Astrocyte (in vitro differentiated cells and primary cell): ENCODE measurements at regions not wholly inside any gene's neighbourhood (a gene's known extent, or its start where the extent isn't known, plus 50 kb on each side); places are given as distances from the start of the nearest gene placed in this dataset.

Experiments used
- DNase-seq: peaks from one replicate; pipeline ENCODE4 v3.0.0-alpha.2; 2010; ENCODE audit warnings: low read depth
- FAIRE-seq: peaks from 2 replicates; lab custom pipeline; 2011; peaks lifted over from hg19 to GRCh38; lab: Jason Lieb, UNC
- H2AFZ ChIP-seq: 2 replicates; pipeline ENCODE4 v1.6.0; 2012; ENCODE audit warnings: low read depth, low read length, inconsistent platforms
- H3K27ac ChIP-seq: 2 replicates; pipeline ENCODE4 v1.5.1; 2011; ENCODE audit warnings: low read depth, low read length, inconsistent platforms
- H3K27me3 ChIP-seq: 2 replicates; pipeline ENCODE4 v1.6.0; 2011; ENCODE audit warnings: low read length, inconsistent platforms; ENCODE audit not compliant: insufficient read depth
- H3K36me3 ChIP-seq: 2 replicates; pipeline ENCODE4 v1.5.1; 2011; ENCODE audit warnings: low read length, inconsistent platforms; ENCODE audit not compliant: insufficient read depth
- H3K4me1 ChIP-seq: 2 replicates; pipeline ENCODE4 v1.5.1; 2011; ENCODE audit warnings: low read length, inconsistent platforms; ENCODE audit not compliant: insufficient read depth
- H3K4me2 ChIP-seq: 2 replicates; pipeline ENCODE4 v1.6.0; 2012; ENCODE audit warnings: low read length, inconsistent platforms
- H3K4me3 ChIP-seq: 2 replicates; pipeline ENCODE4 v1.5.1; 2011; ENCODE audit warnings: low read depth, mild to moderate bottlenecking, low read length, inconsistent platforms; ENCODE audit not compliant: insufficient read depth
- H3K79me2 ChIP-seq: 2 replicates; pipeline ENCODE4 v1.6.0; 2012; ENCODE audit warnings: mild to moderate bottlenecking, low read length, inconsistent platforms; ENCODE audit not compliant: insufficient read depth
- H3K9ac ChIP-seq: 2 replicates; pipeline ENCODE4 v1.6.0; 2012; ENCODE audit warnings: mild to moderate bottlenecking, low read length, inconsistent platforms
- H3K9me3 ChIP-seq: 2 replicates; pipeline ENCODE4 v1.5.1; 2012; ENCODE audit warnings: low read depth, mild to moderate bottlenecking, low read length, inconsistent platforms; ENCODE audit not compliant: insufficient read depth
- H4K20me1 ChIP-seq: 2 replicates; pipeline ENCODE4 v1.6.0; 2012; ENCODE audit warnings: low read length, inconsistent platforms; ENCODE audit not compliant: insufficient read depth
- H3K27ac Mint-ChIP-seq: one replicate; pipeline ENCODE4 v1.8.0; 2021; ENCODE audit warnings: mild to moderate bottlenecking, mixed read lengths; ENCODE audit not compliant: unreplicated experiment
- H3K27me3 Mint-ChIP-seq: one replicate; pipeline ENCODE4 v1.8.0; 2021; ENCODE audit warnings: low read depth, mixed read lengths; ENCODE audit not compliant: unreplicated experiment
- H3K36me3 Mint-ChIP-seq: one replicate; pipeline ENCODE4 v1.8.0; 2021; ENCODE audit warnings: low read depth, mixed read lengths; ENCODE audit not compliant: unreplicated experiment
- H3K4me1 Mint-ChIP-seq: one replicate; pipeline ENCODE4 v1.8.0; 2021; ENCODE audit warnings: low read depth, mixed read lengths; ENCODE audit not compliant: unreplicated experiment
- H3K4me3 Mint-ChIP-seq: one replicate; pipeline ENCODE4 v1.8.0; 2021; ENCODE audit warnings: mild to moderate bottlenecking, moderate library complexity, mixed read lengths; ENCODE audit not compliant: unreplicated experiment
- H3K9me3 Mint-ChIP-seq: one replicate; pipeline ENCODE4 v1.8.0; 2021; ENCODE audit warnings: mild to moderate bottlenecking, mixed read lengths; ENCODE audit not compliant: unreplicated experiment
- EZH2 ChIP-seq: IDR thresholded peaks from 2 replicates; pipeline ENCODE4 v1.6.1; 2012; ENCODE audit warnings: mild to moderate bottlenecking, low read length, inconsistent platforms; ENCODE audit not compliant: insufficient read depth
- TF ChIP-seq, protein P1 (sequence below): IDR thresholded peaks from 2 replicates; pipeline ENCODE4 v1.5.1; 2011; ENCODE audit warnings: low read depth, mild to moderate bottlenecking, inconsistent platforms, low read length, moderate library complexity; ENCODE audit not compliant: insufficient read depth

DNA sequence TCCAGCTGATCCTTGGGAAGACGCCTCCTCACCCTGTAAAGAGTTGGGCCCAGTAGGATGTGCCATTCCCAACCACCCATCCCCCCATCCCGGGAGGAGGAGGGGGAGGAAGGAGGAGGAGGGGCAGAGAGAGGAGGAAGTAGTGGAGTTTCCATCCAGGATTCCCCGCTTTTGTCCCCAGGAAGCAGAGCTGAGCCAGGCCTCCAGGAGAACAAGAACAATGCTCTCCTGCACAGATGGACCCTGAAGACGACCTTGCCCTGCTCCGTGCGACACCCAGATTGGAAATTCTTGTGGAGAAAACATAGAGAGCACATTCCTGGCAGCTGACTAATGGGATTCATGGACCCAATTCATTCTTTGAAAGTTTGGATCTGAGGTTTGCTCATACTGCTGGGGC lies 132.3 kb upstream of the CRY1 start:
- no peak for FAIRE-seq
- H3K4me3 ChIP-seq, result no peak overlapping the region
- Mint-ChIP-seq H3K27ac (peak overlapping the region; percentile 29), H3K4me1 (peaks cover 15% of the 10 kb centered on the region), H3K36me3 (no peaks in the 10 kb centered on the region), H3K9me3 (no peaks in the 10 kb centered on the region), H3K27me3 (peaks cover 11% of the 10 kb centered on the region), H3K4me3 (no peak overlapping the region)
- H3K79me2 ChIP-seq, result no peaks in the 10 kb centered on the region
- no peaks in the 10 kb centered on the region for H3K9me3 ChIP-seq
- H3K27me3 ChIP-seq, result peaks cover 3% of the 10 kb centered on the region
- peak; percentile 62 for DNase-seq
- no peak overlapping the region for H2AFZ ChIP-seq
- H4K20me1 ChIP-seq, result no peaks in the 10 kb centered on the region
- H3K27ac ChIP-seq, result no peak overlapping the region
- no peak overlapping the region for H3K9ac ChIP-seq
- no peaks in the 10 kb centered on the region for H3K36me3 ChIP-seq
- TF ChIP-seq, protein P1, sequence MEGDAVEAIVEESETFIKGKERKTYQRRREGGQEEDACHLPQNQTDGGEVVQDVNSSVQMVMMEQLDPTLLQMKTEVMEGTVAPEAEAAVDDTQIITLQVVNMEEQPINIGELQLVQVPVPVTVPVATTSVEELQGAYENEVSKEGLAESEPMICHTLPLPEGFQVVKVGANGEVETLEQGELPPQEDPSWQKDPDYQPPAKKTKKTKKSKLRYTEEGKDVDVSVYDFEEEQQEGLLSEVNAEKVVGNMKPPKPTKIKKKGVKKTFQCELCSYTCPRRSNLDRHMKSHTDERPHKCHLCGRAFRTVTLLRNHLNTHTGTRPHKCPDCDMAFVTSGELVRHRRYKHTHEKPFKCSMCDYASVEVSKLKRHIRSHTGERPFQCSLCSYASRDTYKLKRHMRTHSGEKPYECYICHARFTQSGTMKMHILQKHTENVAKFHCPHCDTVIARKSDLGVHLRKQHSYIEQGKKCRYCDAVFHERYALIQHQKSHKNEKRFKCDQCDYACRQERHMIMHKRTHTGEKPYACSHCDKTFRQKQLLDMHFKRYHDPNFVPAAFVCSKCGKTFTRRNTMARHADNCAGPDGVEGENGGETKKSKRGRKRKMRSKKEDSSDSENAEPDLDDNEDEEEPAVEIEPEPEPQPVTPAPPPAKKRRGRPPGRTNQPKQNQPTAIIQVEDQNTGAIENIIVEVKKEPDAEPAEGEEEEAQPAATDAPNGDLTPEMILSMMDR, result no peak
- no peak for TF ChIP-seq EZH2
- peak overlapping the region; percentile 57 for H3K4me2 ChIP-seq
- H3K4me1 ChIP-seq, result peaks cover 6% of the 10 kb centered on the region

DNA sequence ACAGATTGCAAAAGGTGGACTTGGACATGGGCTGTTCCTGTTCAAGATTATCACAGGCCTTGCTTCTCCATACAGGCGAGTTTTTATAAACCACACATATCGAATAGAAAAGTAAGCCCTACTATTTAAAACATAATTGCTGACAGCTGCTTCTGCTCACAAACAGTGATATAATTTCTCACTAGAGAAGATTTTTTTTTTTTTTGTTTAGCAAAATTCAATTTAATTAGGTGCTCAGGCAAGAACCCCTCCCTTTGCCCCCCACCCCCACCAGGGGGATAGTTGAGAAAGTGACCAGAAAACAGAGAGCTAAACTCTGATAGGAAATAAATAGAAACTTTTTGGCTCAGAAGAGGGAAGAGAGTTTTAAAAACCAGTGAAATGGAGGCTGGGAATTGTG lies 132.8 kb upstream of the CRY1 start:
- Mint-ChIP-seq H3K36me3 (no peaks in the 10 kb centered on the region), H3K27ac (no peak overlapping the region)

DNA sequence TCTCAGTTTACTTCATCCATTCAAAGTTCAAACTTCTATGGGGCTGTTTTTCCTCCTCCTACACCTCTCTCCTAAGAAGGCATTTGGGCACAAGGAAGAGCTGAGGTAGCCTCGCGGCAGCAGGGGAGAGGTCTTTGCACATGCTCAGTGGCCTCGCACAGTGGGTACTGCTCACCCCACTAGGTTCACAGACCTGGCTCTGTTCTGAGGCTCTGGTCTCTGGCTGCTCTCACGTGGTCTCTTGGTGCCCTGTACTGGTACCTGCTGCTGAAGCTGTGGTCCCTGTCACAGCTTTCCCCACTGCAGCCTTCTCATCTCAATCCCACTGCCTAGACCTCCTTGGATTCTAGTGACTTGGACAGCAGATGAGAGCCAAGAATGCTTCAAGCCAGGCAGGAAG lies 134.7 kb upstream of the CRY1 start:
- Histone ChIP-seq H2AFZ (no peak overlapping the region), H3K36me3 (no peaks in the 10 kb centered on the region), H3K4me1 (peaks cover 6% of the 10 kb centered on the region), H3K4me2 (no peak overlapping the region), H3K79me2 (no peaks in the 10 kb centered on the region), H3K4me3 (no peak overlapping the region), H3K27ac (no peak overlapping the region), H3K9ac (no peak overlapping the region), H4K20me1 (no peaks in the 10 kb centered on the region), H3K9me3 (no peaks in the 10 kb centered on the region), H3K27me3 (no peaks in the 10 kb centered on the region)
- no peak overlapping the region for H3K27ac Mint-ChIP-seq
- H3K4me1 Mint-ChIP-seq, result peaks cover 15% of the 10 kb centered on the region
- DNase-seq (no peak), FAIRE-seq (no peak)
- peaks cover 7% of the 10 kb centered on the region for H3K27me3 Mint-ChIP-seq
- no peak overlapping the region for H3K4me3 Mint-ChIP-seq
- no peak for TF ChIP-seq EZH2
- TF ChIP-seq, protein P1, result no peak
- no peaks in the 10 kb centered on the region for H3K9me3 Mint-ChIP-seq
- H3K36me3 Mint-ChIP-seq, result no peaks in the 10 kb centered on the region

More for the DNA sequence above, 132.8 kb upstream of the CRY1 start:
- H3K4me3 Mint-ChIP-seq, result no peak overlapping the region
- Histone ChIP-seq H4K20me1 (no peaks in the 10 kb centered on the region), H3K4me3 (no peak overlapping the region), H3K27me3 (no peaks in the 10 kb centered on the region), H3K9me3 (no peaks in the 10 kb centered on the region), H3K36me3 (no peaks in the 10 kb centered on the region), H3K4me1 (peaks cover 6% of the 10 kb centered on the region), H3K4me2 (peak overlapping the region; percentile 57), H3K9ac (no peak overlapping the region), H3K79me2 (no peaks in the 10 kb centered on the region), H3K27ac (no peak overlapping the region), H2AFZ (no peak overlapping the region)
- no peak for FAIRE-seq
- H3K27me3 Mint-ChIP-seq, result peaks cover 11% of the 10 kb centered on the region
- H3K9me3 Mint-ChIP-seq, result no peaks in the 10 kb centered on the region
- TF ChIP-seq EZH2, result no peak
- TF ChIP-seq, protein P1, result no peak
- peaks cover 15% of the 10 kb centered on the region for H3K4me1 Mint-ChIP-seq
- DNase-seq, result no peak
